ENCODE measurements at regions not wholly inside any gene's neighbourhood (a gene's known extent, or its start where the extent isn't known, plus 50 kb on each side); places are given as distances from the start of the nearest gene placed in this dataset.
"Not testable (repeated sequence)": the region's sequence is repeated elsewhere in the genome, so short reads cannot be mapped to it uniquely, and the experiment has no call there.

GRCh38 chr2:236782938-236783337, 213.3 kb downstream of the ACKR3 start:
- H3K4me1 ChIP-seq (ENCODE audit: low read depth), result no peaks in the 10 kb centered on the region
- no peaks in the 10 kb centered on the region for H3K9me3 ChIP-seq
- no peak for ATAC-seq
- no peak for DNase-seq
- no peak overlapping the region for H3K4me3 ChIP-seq
- H3K36me3 ChIP-seq (ENCODE audit: low read depth), result no peaks in the 10 kb centered on the region
- intact Hi-C loops (cut with DNase I, micrococcal nuclease), result no loop called here
- TF ChIP-seq CTCF (IDR thresholded peaks at IDR 0.05), result no peak

- TF ChIP-seq CTCF (IDR thresholded peaks at IDR 0.05), result no peak
- Histone ChIP-seq H3K36me3 (ENCODE audit: low read depth) (no peaks in the 10 kb centered on the region), H3K9me3 (no peaks in the 10 kb centered on the region), H3K4me3 (no peak overlapping the region), H3K4me1 (ENCODE audit: low read depth) (no peaks in the 10 kb centered on the region)
- ATAC-seq, result no peak
- intact Hi-C loops (cut with DNase I, micrococcal nuclease), result no loop called here
- DNase-seq, result no peak
Measured at GRCh38 chr2:236783417-236784020, 213.9 kb downstream of the ACKR3 start.

GRCh38 chr2:236785611-236786057, 216.0 kb downstream of the ACKR3 start:
- DNase-seq, result no peak
- ATAC-seq, result no peak
- intact Hi-C loops (cut with DNase I, micrococcal nuclease), result no loop called here
- no peaks in the 10 kb centered on the region for H3K4me1 ChIP-seq (ENCODE audit: low read depth)
- no peak overlapping the region for H3K4me3 ChIP-seq
- no peaks in the 10 kb centered on the region for H3K9me3 ChIP-seq
- no peak for TF ChIP-seq CTCF (IDR thresholded peaks at IDR 0.05)
- H3K36me3 ChIP-seq (ENCODE audit: low read depth), result no peaks in the 10 kb centered on the region

- H3K36me3 ChIP-seq (ENCODE audit: low read depth), result no peaks in the 10 kb centered on the region
- H3K4me1 ChIP-seq (ENCODE audit: low read depth), result no peaks in the 10 kb centered on the region
- no peak overlapping the region for H3K4me3 ChIP-seq
- TF ChIP-seq CTCF (IDR thresholded peaks at IDR 0.05), result no peak
- intact Hi-C loops (cut with DNase I, micrococcal nuclease), result no loop called here
- DNase-seq (no peak), ATAC-seq (no peak)
- no peaks in the 10 kb centered on the region for H3K9me3 ChIP-seq
Measured at GRCh38 chr2:236786751-236787150, 217.1 kb downstream of the ACKR3 start.

- H3K36me3 ChIP-seq (ENCODE audit: low read depth); ATAC-seq; intact Hi-C loops (cut with DNase I, micrococcal nuclease); H3K4me1 ChIP-seq (ENCODE audit: low read depth); H3K9me3 ChIP-seq; H3K4me3 ChIP-seq; DNase-seq: not testable (repeated sequence)
Measured at GRCh38 chr2:236787376-236787775, 217.8 kb downstream of the ACKR3 start.

GRCh38 chr2:236787885-236788284, 218.3 kb downstream of the ACKR3 start:
- no peak for TF ChIP-seq CTCF (IDR thresholded peaks at IDR 0.05)
- intact Hi-C loops (cut with DNase I, micrococcal nuclease), result no loop called here
- ATAC-seq (no peak), DNase-seq (peak in 1 of 3 donors; percentile 17)
- H3K4me3 ChIP-seq, result no peak overlapping the region
- H3K9me3 ChIP-seq, result no peaks in the 10 kb centered on the region
- no peaks in the 10 kb centered on the region for H3K36me3 ChIP-seq (ENCODE audit: low read depth)
- H3K4me1 ChIP-seq (ENCODE audit: low read depth), result no peaks in the 10 kb centered on the region

All from mucosa of descending colon (tissue), 3 donors.